GM18520 (cell line): ENCODE measurements at regions not wholly inside any gene's neighbourhood (a gene's known extent, or its start where the extent isn't known, plus 50 kb on each side); places are given as distances from the start of the nearest gene placed in this dataset.

ENCODE experiments used
- ATAC-seq: cut with Tn5 transposase; IDR thresholded peaks from one replicate; pipeline ENCODE4 v1.9.1; 2021; ENCODE audit not compliant: unreplicated experiment

- ATAC-seq, result no peak
Measured at GRCh38 chr2:82652117-82652516, 1807.0 kb downstream of the SUCLG1 start.

GRCh38 chr2:82650038-82650437, 1809.0 kb downstream of the SUCLG1 start:
- no peak for ATAC-seq

- ATAC-seq, result no peak
Measured at GRCh38 chr2:82641598-82642180, 1817.4 kb downstream of the SUCLG1 start.

GRCh38 chr2:82636402-82637020, 1822.6 kb downstream of the SUCLG1 start:
- no peak for ATAC-seq

GRCh38 chr2:82599021-82599420, 1860.1 kb downstream of the SUCLG1 start:
- ATAC-seq, result no peak

- ATAC-seq, result no peak
Measured at GRCh38 chr2:82596581-82596980, 1862.5 kb downstream of the SUCLG1 start.

GRCh38 chr2:82591718-82592117, 1867.4 kb downstream of the SUCLG1 start:
- ATAC-seq, result no peak

GRCh38 chr2:82576656-82577055, 1882.4 kb downstream of the SUCLG1 start:
- no peak for ATAC-seq

- no peak for ATAC-seq
Measured at GRCh38 chr2:82539280-82539621, 1919.8 kb downstream of the SUCLG1 start.

GRCh38 chr2:82538590-82539279, 1920.3 kb downstream of the SUCLG1 start:
- ATAC-seq, result no peak

- ATAC-seq, result no peak
Measured at GRCh38 chr2:82528288-82528687, 1930.8 kb downstream of the SUCLG1 start.

- no peak for ATAC-seq
Measured at GRCh38 chr2:82527124-82527523, 1932.0 kb downstream of the SUCLG1 start.

- ATAC-seq, result no peak
Measured at GRCh38 chr2:82526277-82526676, 1932.8 kb downstream of the SUCLG1 start.

GRCh38 chr2:82525744-82526143, 1933.3 kb downstream of the SUCLG1 start:
- no peak for ATAC-seq

- ATAC-seq, result no peak
Measured at GRCh38 chr2:82524826-82525225, 1934.3 kb downstream of the SUCLG1 start.

- no peak for ATAC-seq
Measured at GRCh38 chr2:82511894-82512293, 1947.2 kb downstream of the SUCLG1 start.

GRCh38 chr2:82508702-82509101, 1950.4 kb downstream of the SUCLG1 start:
- ATAC-seq, result no peak

- no peak for ATAC-seq
Measured at GRCh38 chr2:82507657-82508056, 1951.4 kb downstream of the SUCLG1 start.

GRCh38 chr2:82501217-82501616, 1957.9 kb downstream of the SUCLG1 start:
- no peak for ATAC-seq

- no peak for ATAC-seq
Measured at GRCh38 chr2:82498777-82499443, 1960.2 kb downstream of the SUCLG1 start.

GRCh38 chr2:82494739-82495138, 1964.3 kb downstream of the SUCLG1 start:
- no peak for ATAC-seq

- ATAC-seq, result no peak
Measured at GRCh38 chr2:82491591-82491990, 1967.5 kb downstream of the SUCLG1 start.
